Small intestine (tissue), 7 donors: ENCODE measurements at regions not wholly inside any gene's neighbourhood (a gene's known extent, or its start where the extent isn't known, plus 50 kb on each side); places are given as distances from the start of the nearest gene placed in this dataset.

Experiments
- DNase-seq, 2 donors: peaks; one replicate each; pipeline versions ENCODE4 v3.0.0 to v3.0.0-alpha.2; 2013
- FAIRE-seq: peaks from 2 replicates; lab custom pipeline; 2012; peaks lifted over from hg19 to GRCh38; lab: Jason Lieb, UNC
- H3K27ac ChIP-seq, 3 donors: one replicate each; pipeline ENCODE4 v1.5.1; 2013; ENCODE audit warnings: low read length in 2 of 3, mild to moderate bottlenecking in 2 of 3, control low read depth in 1 of 3, inconsistent platforms in 1 of 3, low read depth in 1 of 3, moderate library complexity in 1 of 3
- H3K27me3 ChIP-seq, 3 donors: one replicate each; pipeline ENCODE4 v1.6.1; 2013; ENCODE audit warnings: low read length in 3 of 3, inconsistent platforms in 1 of 3; ENCODE audit not compliant: control insufficient read depth in 3 of 3, insufficient read depth in 3 of 3
- H3K36me3 ChIP-seq, 3 donors: one replicate each; pipeline ENCODE4 v1.6.1; 2013; ENCODE audit warnings: low read length in 3 of 3, inconsistent platforms in 1 of 3, low read depth in 1 of 3, mild to moderate bottlenecking in 1 of 3, moderate library complexity in 1 of 3; ENCODE audit not compliant: control insufficient read depth in 3 of 3, insufficient read depth in 2 of 3
- H3K4me1 ChIP-seq, 3 donors: one replicate each; pipeline ENCODE4 v1.6.1; 2013; ENCODE audit warnings: low read length in 2 of 3, inconsistent platforms in 1 of 3, low read depth in 1 of 3, mild to moderate bottlenecking in 1 of 3, moderate library complexity in 1 of 3; ENCODE audit not compliant: control insufficient read depth in 3 of 3, insufficient read depth in 2 of 3
- H3K4me3 ChIP-seq, 3 donors: one replicate each; pipeline ENCODE4 v1.5.1; 2013; ENCODE audit warnings: low read length in 3 of 3, control low read depth in 1 of 3, inconsistent platforms in 1 of 3, low read depth in 1 of 3, mild to moderate bottlenecking in 1 of 3, moderate library complexity in 1 of 3
- H3K9me3 ChIP-seq, 2 donors: one replicate each; pipeline ENCODE4 v1.6.1; 2013; ENCODE audit warnings: low read depth in 1 of 2, low read length in 1 of 2; ENCODE audit not compliant: control insufficient read depth in 2 of 2, insufficient read depth in 1 of 2
- WGBS, 3 donors: extraction: QIAGEN DNeasy Blood & Tissue Kit; methylation state at CpG; one replicate each; pipeline ENCODE4 v1.1.7; 2013; 5-methylcytosine and 5-hydroxymethylcytosine counted together
- donor health status: healthy with polysubstance abuse.
- donor health status: control.
- donor health status: control.
- donor health status: Bipolar disorder and iron deficiency.
- donor health status: healthy.

- no peaks in the 10 kb centered on the region for H3K9me3 ChIP-seq
- H3K27ac ChIP-seq: no peak overlapping the region
- H3K36me3 ChIP-seq: no peaks in the 10 kb centered on the region
- H3K4me3 ChIP-seq: no peak overlapping the region
- WGBS, 3 donors: 22 to 45% (median 22%) methylated on average over 4 of the region's 4 CpGs
- FAIRE-seq (no peak), DNase-seq (peak in 1 of 2 donors; percentile 1)
- no peaks in the 10 kb centered on the region for H3K4me1 ChIP-seq
- H3K27me3 ChIP-seq: no peaks in the 10 kb centered on the region
Observed at GRCh38 chr9:25442526-25442925, 235.7 kb downstream of the TUSC1 start.

DNA sequence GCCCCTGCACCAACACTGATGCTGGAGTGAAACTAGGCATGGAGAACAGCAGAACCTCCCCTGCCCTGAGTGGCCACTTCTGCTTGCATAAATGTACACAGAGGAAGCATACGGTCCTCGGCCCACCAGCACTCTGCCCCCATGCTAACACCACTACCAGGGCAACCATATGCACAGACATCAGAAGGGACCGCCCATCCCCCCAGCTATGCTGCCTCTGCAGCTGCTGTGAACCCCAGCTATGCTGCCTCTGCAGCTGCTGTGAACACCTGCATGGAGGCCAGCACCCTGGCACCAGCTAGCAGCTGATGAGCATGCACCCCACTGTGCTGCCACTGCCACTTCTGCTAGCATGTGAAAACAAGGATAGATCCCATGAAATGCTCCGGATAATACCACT lies 250.3 kb downstream of the TUSC1 start:
- no peaks in the 10 kb centered on the region for H3K36me3 ChIP-seq
- DNase-seq: no peak
- H3K9me3 ChIP-seq: peaks cover 2 to 3% of the 10 kb centered on the region in 2 donors
- H3K27ac ChIP-seq: no peak overlapping the region
- H3K4me3 ChIP-seq: no peak overlapping the region
- no peak for FAIRE-seq
- 65 to 82% (median 79%) methylated on average over 4 of the region's 4 CpGs for WGBS, 3 donors
- no peaks in the 10 kb centered on the region for H3K4me1 ChIP-seq
- no peaks in the 10 kb centered on the region for H3K27me3 ChIP-seq

DNA sequence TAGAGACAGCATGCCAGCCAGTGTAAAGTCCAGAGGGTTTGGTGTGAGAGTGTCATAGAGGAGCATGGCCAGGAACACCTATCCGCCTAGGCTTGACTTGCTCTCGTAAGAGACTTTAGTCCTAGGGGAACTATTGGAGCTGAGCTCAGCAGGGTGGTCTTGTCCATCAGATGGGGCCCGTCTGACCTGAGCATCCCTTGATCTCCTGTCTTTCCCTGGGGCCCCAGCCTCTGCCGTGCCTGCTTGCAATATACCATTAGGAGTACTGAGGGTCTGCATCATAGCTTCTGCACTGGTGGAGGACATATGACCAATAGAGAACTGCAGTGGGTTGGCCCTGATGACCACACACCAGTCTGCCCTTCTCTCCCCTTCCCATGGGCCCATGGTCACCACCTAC lies 251.0 kb downstream of the TUSC1 start:
- H3K36me3 ChIP-seq: no peaks in the 10 kb centered on the region
- H3K9me3 ChIP-seq: peaks cover 0 to 2% of the 10 kb centered on the region in 2 donors
- no peak for FAIRE-seq
- WGBS, 3 donors: 54 to 82% (median 81%) methylated on average over 4 of the region's 4 CpGs
- H3K27ac ChIP-seq: no peak overlapping the region
- DNase-seq: no peak
- H3K4me3 ChIP-seq: no peak overlapping the region
- no peaks in the 10 kb centered on the region for H3K27me3 ChIP-seq
- no peaks in the 10 kb centered on the region for H3K4me1 ChIP-seq

- FAIRE-seq: no peak
- WGBS, 3 donors: 68 to 80% (median 71%) methylated on average over 1 of the region's 1 CpG
- no peaks in the 10 kb centered on the region for H3K27me3 ChIP-seq
Observed at GRCh38 chr9:25421560-25421959, 256.7 kb downstream of the TUSC1 start.

DNA sequence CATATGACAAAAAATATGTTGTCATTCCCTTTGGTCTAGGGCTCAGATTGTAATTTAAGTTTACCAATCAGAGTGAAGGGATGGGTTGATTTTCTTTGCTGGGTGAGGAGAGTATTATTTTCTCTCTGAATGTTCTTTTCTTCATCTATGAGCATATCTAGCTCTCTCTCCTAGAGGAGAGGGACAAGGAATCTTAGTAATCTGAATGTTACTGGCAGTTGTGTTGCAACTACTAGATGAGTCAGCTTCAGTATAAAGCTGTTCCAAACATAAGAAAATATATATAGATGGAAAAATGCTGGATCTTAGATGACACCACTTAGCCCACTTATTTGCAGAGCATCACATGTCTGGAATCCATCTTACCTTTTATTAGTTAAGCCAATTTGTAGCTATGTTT lies 259.3 kb downstream of the TUSC1 start:
- no peaks in the 10 kb centered on the region for H3K9me3 ChIP-seq
- no peak overlapping the region for H3K27ac ChIP-seq
- no peaks in the 10 kb centered on the region for H3K36me3 ChIP-seq
- H3K27me3 ChIP-seq: no peaks in the 10 kb centered on the region
- H3K4me1 ChIP-seq: no peaks in the 10 kb centered on the region
- DNase-seq: no peak
- FAIRE-seq: no peak
- no peak overlapping the region for H3K4me3 ChIP-seq

More at GRCh38 chr9:25421560-25421959, 256.7 kb downstream of the TUSC1 start:
- H3K4me1 ChIP-seq: no peaks in the 10 kb centered on the region
- no peaks in the 10 kb centered on the region for H3K9me3 ChIP-seq
- H3K4me3 ChIP-seq: no peak overlapping the region
- no peak for DNase-seq
- no peaks in the 10 kb centered on the region for H3K36me3 ChIP-seq
- H3K27ac ChIP-seq: no peak overlapping the region

DNA sequence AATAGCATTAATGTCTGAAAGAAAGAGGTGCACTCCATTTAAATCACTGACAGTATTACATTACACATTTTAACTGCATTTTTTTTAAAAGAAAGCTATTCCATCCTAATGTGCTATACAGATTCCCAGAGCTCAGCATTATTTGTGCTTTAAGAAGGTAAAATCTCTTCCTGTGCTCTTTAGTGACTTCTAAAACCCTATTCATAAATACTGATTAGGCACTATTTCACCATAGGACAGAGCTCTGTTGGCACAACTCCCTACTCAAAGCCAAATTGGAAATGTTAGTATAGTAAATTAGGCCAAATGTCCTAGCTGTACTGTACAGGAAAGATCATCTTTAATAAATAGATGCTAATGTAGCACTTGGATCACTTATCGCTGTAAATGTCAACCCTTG lies 262.5 kb downstream of the TUSC1 start:
- 56 to 73% (median 58%) methylated on average over 1 of the region's 1 CpG for WGBS, 3 donors

DNA sequence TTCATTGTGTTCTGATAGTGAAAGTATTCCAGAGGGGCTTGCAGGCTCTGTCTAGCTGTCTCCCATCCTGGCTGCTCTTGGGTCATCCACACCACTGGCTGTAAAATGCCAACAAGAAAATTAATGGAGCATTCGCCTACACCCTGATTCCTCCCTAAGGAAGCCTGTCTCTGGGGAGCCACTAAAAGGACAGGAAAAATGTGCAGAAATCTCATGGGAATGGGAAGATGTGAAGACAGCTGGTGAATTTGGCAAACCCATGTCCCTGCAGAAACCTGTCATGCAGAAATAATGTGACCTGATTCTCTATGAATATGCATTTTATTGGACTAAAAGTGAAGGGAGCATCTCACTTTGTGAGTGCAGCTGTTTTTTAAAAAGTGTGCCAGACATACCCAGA lies 265.6 kb downstream of the TUSC1 start:
- Histone ChIP-seq H3K27ac (no peak overlapping the region), H3K27me3 (no peaks in the 10 kb centered on the region), H3K4me3 (no peak overlapping the region), H3K9me3 (no peaks in the 10 kb centered on the region), H3K4me1 (no peaks in the 10 kb centered on the region), H3K36me3 (no peaks in the 10 kb centered on the region)
- FAIRE-seq (no peak), DNase-seq (no peak)
- 82 to 88% (median 87%) methylated on average over 1 of the region's 1 CpG for WGBS, 3 donors

More for the DNA sequence above, 262.5 kb downstream of the TUSC1 start:
- no peak overlapping the region for H3K27ac ChIP-seq
- H3K9me3 ChIP-seq: no peaks in the 10 kb centered on the region
- H3K4me1 ChIP-seq: no peaks in the 10 kb centered on the region
- no peaks in the 10 kb centered on the region for H3K36me3 ChIP-seq
- FAIRE-seq (no peak), DNase-seq (no peak)
- no peaks in the 10 kb centered on the region for H3K27me3 ChIP-seq
- no peak overlapping the region for H3K4me3 ChIP-seq

GRCh38 chr9:25397746-25398145 lies 280.5 kb downstream of the TUSC1 start:
- DNase-seq: no peak
- Histone ChIP-seq H3K36me3 (no peaks in the 10 kb centered on the region), H3K4me3 (no peak overlapping the region), H3K27ac (no peak overlapping the region), H3K4me1 (no peaks in the 10 kb centered on the region), H3K27me3 (no peaks in the 10 kb centered on the region), H3K9me3 (no peaks in the 10 kb centered on the region)
- no peak for FAIRE-seq

GRCh38 chr9:25396828-25397227 lies 281.4 kb downstream of the TUSC1 start:
- H3K9me3 ChIP-seq: no peaks in the 10 kb centered on the region
- no peak for FAIRE-seq
- no peak overlapping the region for H3K27ac ChIP-seq
- H3K4me3 ChIP-seq: no peak overlapping the region
- no peaks in the 10 kb centered on the region for H3K27me3 ChIP-seq
- H3K36me3 ChIP-seq: no peaks in the 10 kb centered on the region
- H3K4me1 ChIP-seq: no peaks in the 10 kb centered on the region
- no peak for DNase-seq
